GM19035 (cell line): ENCODE measurements at regions not wholly inside any gene's neighbourhood (a gene's known extent, or its start where the extent isn't known, plus 50 kb on each side); places are given as distances from the start of the nearest gene placed in this dataset.

Experiments
- ATAC-seq: cut with Tn5 transposase; IDR thresholded peaks from one replicate; pipeline ENCODE4 v1.9.1; 2021; ENCODE audit not compliant: unreplicated experiment

- ATAC-seq: no peak
These were observed 223.6 kb downstream of the OGFRL1 start for GRCh38 chr6:71512256-71512655.

GRCh38 chr6:71513036-71513435 lies 224.4 kb downstream of the OGFRL1 start:
- no peak for ATAC-seq

- peak; percentile 60 for ATAC-seq
These were observed 234.9 kb downstream of the OGFRL1 start for GRCh38 chr6:71523548-71523947.

- no peak for ATAC-seq
These were observed 235.6 kb downstream of the OGFRL1 start for GRCh38 chr6:71524201-71524600.

- ATAC-seq: no peak
These were observed 239.3 kb downstream of the OGFRL1 start for GRCh38 chr6:71527886-71528285.

GRCh38 chr6:71529026-71529425 lies 240.4 kb downstream of the OGFRL1 start:
- ATAC-seq: no peak

GRCh38 chr6:71529769-71530168 lies 241.2 kb downstream of the OGFRL1 start:
- no peak for ATAC-seq

GRCh38 chr6:71531006-71531405 lies 242.4 kb downstream of the OGFRL1 start:
- ATAC-seq: no peak

GRCh38 chr6:71531841-71532240 lies 243.2 kb downstream of the OGFRL1 start:
- ATAC-seq: no peak

GRCh38 chr6:71533939-71534379 lies 245.3 kb downstream of the OGFRL1 start:
- no peak for ATAC-seq

GRCh38 chr6:71534921-71535320 lies 246.3 kb downstream of the OGFRL1 start:
- no peak for ATAC-seq

- no peak for ATAC-seq
These were observed 249.1 kb downstream of the OGFRL1 start for GRCh38 chr6:71537717-71538116.

- no peak for ATAC-seq
These were observed 255.4 kb downstream of the OGFRL1 start for GRCh38 chr6:71544028-71544427.

- no peak for ATAC-seq
These were observed 256.3 kb downstream of the OGFRL1 start for GRCh38 chr6:71544906-71545305.

- no peak for ATAC-seq
These were observed 257.3 kb downstream of the OGFRL1 start for GRCh38 chr6:71545905-71546304.

- no peak for ATAC-seq
These were observed 263.2 kb downstream of the OGFRL1 start for GRCh38 chr6:71551798-71552197.

GRCh38 chr6:71556141-71556540 lies 267.5 kb downstream of the OGFRL1 start:
- ATAC-seq: no peak

GRCh38 chr6:71558974-71559373 lies 270.4 kb downstream of the OGFRL1 start:
- ATAC-seq: no peak

GRCh38 chr6:71567562-71567961 lies 279.0 kb downstream of the OGFRL1 start:
- ATAC-seq: no peak

GRCh38 chr6:71577766-71578165 lies 289.2 kb downstream of the OGFRL1 start:
- no peak for ATAC-seq

GRCh38 chr6:71579902-71580301 lies 291.3 kb downstream of the OGFRL1 start:
- no peak for ATAC-seq

- ATAC-seq: no peak
These were observed 294.2 kb downstream of the OGFRL1 start for GRCh38 chr6:71582820-71583219.

GRCh38 chr6:71584712-71585436 lies 296.3 kb downstream of the OGFRL1 start:
- no peak for ATAC-seq
